GM12878 (cell line): ENCODE measurements at regions not wholly inside any gene's neighbourhood (a gene's known extent, or its start where the extent isn't known, plus 50 kb on each side); places are given as distances from the start of the nearest gene placed in this dataset.

Source experiments
- ATAC-seq: fragments of 200-7000 bp; cut with Tn5 transposase; 3 replicates; pipeline ENCODE4 v1.9.1; 2020; ENCODE audit warnings: mild to moderate bottlenecking, moderate library complexity
- BruUV-seq: library from RNA; stranded (reverse); fragments of 400-500 nt; replicated peaks from 2 replicates; lab custom pipeline; 2021; lab: Mats Ljungman, UMichigan
- CTCF ChIA-PET: fragments of 300-600 bp; sonication (Branson Sonifier 250); formaldehyde crosslinking; extraction: SDS; loops from one replicate; lab custom pipeline; 2021; ENCODE audit warnings: inconsistent platforms; lab: Yijun Ruan, JAX
- POLR2A ChIA-PET: fragments of 350-600 bp; formaldehyde crosslinking; extraction: SDS; loops from one replicate; lab custom pipeline; 2021; ENCODE audit warnings: inconsistent platforms; lab: Charles Lee
- RAD21 ChIA-PET: fragments of 300-600 bp; sonication (Branson Sonifier 250); formaldehyde crosslinking; loops from one replicate; lab custom pipeline; 2023; ENCODE audit warnings: antibody characterized with exemption; ENCODE audit not compliant: unreplicated experiment; lab: Charles Lee
- SMC1A ChIA-PET: fragments of 300-600 bp; sonication (Branson Sonifier 250); formaldehyde crosslinking; loops from one replicate; lab custom pipeline; 2023; ENCODE audit not compliant: unreplicated experiment, uncharacterized antibody; lab: Charles Lee
- DNase-seq: peaks from one replicate; pipeline ENCODE4 v3.0.0-alpha.2; 2011; ENCODE audit warnings: low read depth, low spot score
- FAIRE-seq: peaks from 3 replicates; lab custom pipeline; 2011; peaks lifted over from hg19 to GRCh38; lab: Jason Lieb, UNC
- H2AFZ ChIP-seq: 2 replicates; pipeline ENCODE4 v1.6.0; 2011; ENCODE audit warnings: low read depth, low read length, control low read depth; ENCODE audit not compliant: control insufficient read depth
- H3K27ac ChIP-seq: 2 replicates; pipeline ENCODE4 v1.5.1; 2011; ENCODE audit warnings: control low read depth; ENCODE audit not compliant: control insufficient read depth, insufficient read depth
- H3K27me3 ChIP-seq, 2 experiments: replicated peaks in 1 of 2; 2 replicates each; pipeline versions ENCODE4 v1.6.0 to v1.6.1; 2011; ENCODE audit warnings: low read length in 1 of 2; ENCODE audit not compliant: control insufficient read depth in 2 of 2, insufficient read depth in 2 of 2
- H3K36me3 ChIP-seq, 2 experiments: 2 replicates each; pipeline ENCODE4 v1.5.1; 2011; ENCODE audit warnings: low read length in 1 of 2; ENCODE audit not compliant: control insufficient read depth in 2 of 2, insufficient read depth in 2 of 2
- H3K4me1 ChIP-seq: 2 replicates; pipeline ENCODE4 v1.6.1; 2011; ENCODE audit warnings: mild to moderate bottlenecking, low read length, moderate library complexity, mixed read lengths; ENCODE audit not compliant: control insufficient read depth, insufficient read depth
- H3K4me2 ChIP-seq: 2 replicates; pipeline ENCODE4 v1.6.0; 2011; ENCODE audit warnings: control low read depth; ENCODE audit not compliant: control insufficient read depth, insufficient read depth
- H3K4me3 ChIP-seq: fragments of 200-600 bp; sonication (generic); 2 replicates; pipeline ENCODE4 v1.5.1; 2016
- H3K79me2 ChIP-seq: 2 replicates; pipeline ENCODE4 v1.6.0; 2011; ENCODE audit warnings: low read length; ENCODE audit not compliant: control insufficient read depth, insufficient read depth
- H3K9ac ChIP-seq: 2 replicates; pipeline ENCODE4 v1.8.0; 2011; ENCODE audit warnings: low read length, control low read depth, mixed read lengths; ENCODE audit not compliant: control insufficient read depth, insufficient read depth
- H3K9me3 ChIP-seq: replicated peaks from 3 replicates; pipeline ENCODE4 v1.5.1; 2011; ENCODE audit warnings: mild to moderate bottlenecking, low read length; ENCODE audit not compliant: control insufficient read depth, insufficient read depth
- H4K20me1 ChIP-seq: 2 replicates; pipeline ENCODE4 v1.6.0; 2011; ENCODE audit not compliant: control insufficient read depth, insufficient read depth
- CHD1 ChIP-seq: IDR thresholded peaks from 2 replicates; pipeline ENCODE4 v1.6.1; 2012; ENCODE audit warnings: low read depth, low read length, improper control_type of control experiment
- EGR1 ChIP-seq, 2 experiments: IDR thresholded peaks; 1 replicate in 1 of 2; 2 replicates in 1 of 2; pipeline ENCODE4 v1.6.1; 2011 to 2012; ENCODE audit warnings: low read depth in 2 of 2, low read length in 2 of 2, borderline replicate concordance in 1 of 2, mild to moderate bottlenecking in 1 of 2, moderate library complexity in 1 of 2
- HDGF ChIP-seq: fragments of 450-650 bp; IDR thresholded peaks from 2 replicates; pipeline ENCODE4 v1.6.1; 2016; ENCODE audit warnings: antibody characterized with exemption
- NFIC ChIP-seq: IDR thresholded peaks from 2 replicates; pipeline ENCODE4 v1.6.1; 2012; ENCODE audit warnings: low read depth, mild to moderate bottlenecking, inconsistent platforms, low read length, moderate library complexity
- RFX5 ChIP-seq: IDR thresholded peaks from 2 replicates; pipeline ENCODE4 v1.6.1; 2011; ENCODE audit warnings: low read depth, low read length, improper control_type of control experiment
- SREBF2 ChIP-seq: IDR thresholded peaks from 2 replicates; pipeline ENCODE4 v1.6.1; 2012; ENCODE audit warnings: mild to moderate bottlenecking, low read length
- WGBS: methylation state at CpG from one replicate; pipeline ENCODE4 v1.1.6; 2016; ENCODE audit warnings: low lambda C conversion rate; ENCODE audit not compliant: insufficient replicate concordance, insufficient coverage; ENCODE audit errors: missing lambda C conversion rate; 5-methylcytosine and 5-hydroxymethylcytosine counted together
- in situ Hi-C: fragments of 300-500 bp; cut with MboI; formaldehyde crosslinking; loops from 9 replicates; pipeline ENCODE4 v1.14.3; 2018; ENCODE audit warnings: mixed read lengths
- intact Hi-C: fragments of 100-400 bp; cut with micrococcal nuclease; formaldehyde crosslinking; loops from one replicate; pipeline ENCODE4 v1.14.2; 2022; ENCODE audit not compliant: unreplicated experiment
- TF ChIP-seq, protein P1 (sequence below): fragments of 450-650 bp; IDR thresholded peaks from 2 replicates; pipeline ENCODE4 v1.6.1; 2017; ENCODE audit warnings: mild to moderate bottlenecking

DNA sequence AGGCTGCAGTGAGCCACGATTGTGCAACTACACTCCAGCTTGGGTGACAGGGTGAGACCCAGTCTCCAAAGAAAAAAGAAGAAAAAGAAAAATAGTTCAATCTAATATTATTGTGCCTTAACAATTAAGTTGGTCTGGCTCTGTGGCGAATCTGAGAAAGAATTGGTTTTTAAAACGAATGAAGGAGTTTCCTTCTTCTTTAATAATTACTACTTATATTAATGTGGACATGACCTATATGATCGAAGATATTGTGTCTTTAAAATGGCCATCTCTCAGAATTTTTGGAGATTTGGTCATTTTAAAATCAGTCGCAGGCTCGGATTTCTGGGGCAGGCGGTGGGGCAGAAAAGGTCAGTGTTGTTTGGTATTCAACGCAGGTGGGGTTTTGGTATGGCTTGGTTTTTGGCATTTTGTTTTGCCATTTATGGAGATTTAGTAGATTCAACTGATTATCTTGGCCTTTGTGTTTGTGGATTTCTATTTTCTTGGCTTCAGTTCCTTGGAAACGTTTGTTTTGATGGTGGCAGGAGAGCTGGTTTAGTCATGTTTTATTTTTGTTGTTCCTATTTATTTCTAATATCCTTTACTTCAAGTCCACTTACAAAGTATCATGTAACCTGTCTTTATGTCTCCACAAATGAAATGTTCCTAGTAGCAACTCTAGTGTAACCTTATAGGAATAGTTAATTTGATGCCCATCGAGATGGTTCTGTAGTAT lies 178.8 kb upstream of the MKLN1 start:
- H3K9ac ChIP-seq: no peak overlapping the region
- H3K4me3 ChIP-seq: no peak overlapping the region
- intact Hi-C loops: no loop called here
- H3K9me3 ChIP-seq: no peaks in the 10 kb centered on the region
- H3K36me3 ChIP-seq: no peaks in the 10 kb centered on the region
- no peaks in the 10 kb centered on the region for H3K79me2 ChIP-seq
- ChIA-PET SMC1A (interaction anchor here (1.2 to 2.2 kb wide), 2 partner anchors 10 to 25 kb away, joined by 4 to 6 read pairs; no protein-coding TSS in a partner anchor), POLR2A (no interaction called here), RAD21 (no interaction called here)
- ATAC-seq: no peak
- no peak for TF ChIP-seq SREBF2
- no peak for TF ChIP-seq RFX5
- no peak for TF ChIP-seq EGR1 (IDR thresholded peaks at IDR 0.05; ENCODE audit: borderline replicate concordance in 1 of 2, low read depth in 2 of 2, low read length in 2 of 2)
- TF ChIP-seq, protein P1, sequence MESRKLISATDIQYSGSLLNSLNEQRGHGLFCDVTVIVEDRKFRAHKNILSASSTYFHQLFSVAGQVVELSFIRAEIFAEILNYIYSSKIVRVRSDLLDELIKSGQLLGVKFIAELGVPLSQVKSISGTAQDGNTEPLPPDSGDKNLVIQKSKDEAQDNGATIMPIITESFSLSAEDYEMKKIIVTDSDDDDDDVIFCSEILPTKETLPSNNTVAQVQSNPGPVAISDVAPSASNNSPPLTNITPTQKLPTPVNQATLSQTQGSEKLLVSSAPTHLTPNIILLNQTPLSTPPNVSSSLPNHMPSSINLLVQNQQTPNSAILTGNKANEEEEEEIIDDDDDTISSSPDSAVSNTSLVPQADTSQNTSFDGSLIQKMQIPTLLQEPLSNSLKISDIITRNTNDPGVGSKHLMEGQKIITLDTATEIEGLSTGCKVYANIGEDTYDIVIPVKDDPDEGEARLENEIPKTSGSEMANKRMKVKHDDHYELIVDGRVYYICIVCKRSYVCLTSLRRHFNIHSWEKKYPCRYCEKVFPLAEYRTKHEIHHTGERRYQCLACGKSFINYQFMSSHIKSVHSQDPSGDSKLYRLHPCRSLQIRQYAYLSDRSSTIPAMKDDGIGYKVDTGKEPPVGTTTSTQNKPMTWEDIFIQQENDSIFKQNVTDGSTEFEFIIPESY: no peak
- TF ChIP-seq HDGF: no peak
- no peak for TF ChIP-seq CHD1
- no peak for TF ChIP-seq NFIC
- TF ChIP-seq, all 136 proteins: peak for 0
- in situ Hi-C loops: no loop called here
- H3K4me1 ChIP-seq: no peaks in the 10 kb centered on the region
- CTCF ChIA-PET: no interaction called here
- no peak overlapping the region for H2AFZ ChIP-seq
- H3K27ac ChIP-seq: no peak overlapping the region
- no peaks in the 10 kb centered on the region for H3K27me3 ChIP-seq
- H4K20me1 ChIP-seq: no peaks in the 10 kb centered on the region
- WGBS: 71% methylated on average over 10 of the region's 10 CpGs
- FAIRE-seq (no peak), DNase-seq (no peak)
- no TSS peak for BruUV-seq
- no peak overlapping the region for H3K4me2 ChIP-seq
